ENCODE measurements at regions not wholly inside any gene's neighbourhood (a gene's known extent, or its start where the extent isn't known, plus 50 kb on each side); places are given as distances from the start of the nearest gene placed in this dataset.

- TF ChIP-seq CTCF (IDR thresholded peaks at IDR 0.05; ENCODE audit: poor library complexity) (no peak), EZH2 (IDR thresholded peaks at IDR 0.05; ENCODE audit: borderline replicate concordance) (no peak)
Measured at GRCh38 chr4:166323250-166323649, 450.2 kb downstream of the TLL1 start.
